ENCODE measurements at regions not wholly inside any gene's neighbourhood (a gene's known extent, or its start where the extent isn't known, plus 50 kb on each side); places are given as distances from the start of the nearest gene placed in this dataset.

GRCh38 chr2:38170733-38171132, 94.8 kb upstream of the CYP1B1 start:
- no peak for DNase-seq

DNA sequence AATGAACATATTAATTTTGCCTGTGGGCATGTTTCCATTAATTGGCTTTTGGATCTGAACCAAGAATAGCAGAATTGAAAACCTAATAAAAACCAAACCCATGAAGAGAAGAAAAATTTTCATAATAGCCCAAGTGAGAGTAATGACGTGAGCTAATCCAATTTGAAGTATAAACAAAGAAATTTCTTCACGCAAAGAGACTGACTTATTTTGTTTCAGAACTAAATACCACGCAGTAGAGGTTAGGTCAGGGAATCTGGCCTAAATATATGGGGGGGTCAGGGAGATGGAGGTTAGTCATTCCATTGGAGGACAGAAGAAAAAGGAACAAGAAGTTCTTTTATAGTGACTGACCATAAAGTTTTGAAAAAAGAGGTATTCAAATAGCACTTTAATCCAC, 94.1 kb upstream of the CYP1B1 start:
- no peak for DNase-seq

DNA sequence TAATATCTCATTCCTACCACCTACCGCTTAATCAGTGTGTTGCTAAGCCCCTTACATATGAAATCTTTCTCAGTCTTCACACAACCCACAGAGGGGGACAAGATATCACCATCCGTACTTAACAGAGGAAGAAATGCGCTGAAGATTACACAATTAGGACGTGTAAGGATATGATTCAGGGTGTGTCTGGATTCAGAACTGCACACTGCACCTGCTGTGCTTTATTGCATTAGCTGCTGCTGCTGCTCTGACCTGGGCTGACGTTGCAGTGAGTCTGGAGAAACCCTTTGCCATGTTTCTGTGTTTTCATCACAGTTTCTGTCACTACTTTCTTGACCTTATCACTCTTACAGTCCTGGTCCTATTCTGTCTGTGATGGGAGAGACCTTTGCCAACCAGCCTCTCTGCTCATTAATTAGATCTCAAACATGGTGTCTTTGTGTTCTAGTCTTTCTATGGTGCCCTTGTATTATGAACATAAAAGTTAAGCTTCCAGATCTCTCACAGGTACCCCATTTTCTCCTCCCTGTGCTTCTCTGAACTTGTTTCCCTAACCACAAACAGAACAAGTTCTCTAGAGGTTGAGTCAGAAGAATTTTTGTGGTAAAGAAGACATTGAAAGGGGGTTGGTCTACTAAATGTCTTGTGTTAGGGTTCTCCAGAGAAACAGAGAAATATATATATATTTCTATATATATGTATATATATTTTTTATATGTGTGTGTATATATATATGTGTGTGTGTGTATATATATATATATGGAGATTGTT, 92.9 kb upstream of the CYP1B1 start:
- DNase-seq = no peak

GRCh38 chr2:38167968-38168350, 92.0 kb upstream of the CYP1B1 start:
- no peak for DNase-seq

DNA sequence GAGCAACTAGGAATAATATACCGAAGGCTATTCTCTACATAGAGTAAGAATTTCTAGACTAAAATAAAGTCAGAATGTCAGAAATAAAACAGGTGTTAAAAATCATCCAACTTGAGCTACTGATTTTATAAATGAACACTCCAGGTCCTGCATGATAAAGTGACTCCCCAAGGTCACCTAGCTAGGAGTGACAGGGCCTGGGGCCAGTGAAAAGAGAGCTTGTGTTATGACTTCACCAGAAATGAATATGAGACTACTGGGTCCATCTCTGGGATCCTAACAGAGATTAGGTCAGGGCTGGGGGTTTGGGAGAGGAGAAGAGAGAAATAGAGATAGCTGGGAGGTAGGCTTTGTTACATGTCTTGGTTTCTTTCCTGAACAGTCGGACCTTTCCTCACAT, 89.7 kb upstream of the CYP1B1 start:
- no peak for DNase-seq

GRCh38 chr2:38164881-38165280, 88.9 kb upstream of the CYP1B1 start:
- DNase-seq = no peak

- no peak for DNase-seq
Observed at GRCh38 chr2:38163579-38163978, 87.6 kb upstream of the CYP1B1 start.

DNA sequence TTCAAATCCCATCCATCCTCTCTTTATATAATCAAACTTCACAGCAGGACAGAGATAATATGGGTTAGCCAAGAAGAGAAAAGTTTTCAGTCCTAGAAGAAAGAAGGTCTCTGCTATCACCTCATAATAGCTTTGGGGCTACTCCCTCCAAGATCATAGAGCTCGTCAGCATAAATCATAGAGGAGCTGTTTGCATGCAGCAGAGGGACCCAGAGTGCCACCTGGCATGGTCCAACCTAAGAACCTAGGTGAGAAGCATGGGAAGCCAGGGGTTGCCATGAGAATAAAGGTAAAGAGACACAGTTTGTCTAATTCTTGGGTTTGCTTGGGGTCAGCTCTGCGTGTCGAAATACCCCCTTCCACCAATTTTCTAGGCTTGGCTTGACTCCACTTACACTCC, 87.1 kb upstream of the CYP1B1 start:
- no peak for DNase-seq

DNA sequence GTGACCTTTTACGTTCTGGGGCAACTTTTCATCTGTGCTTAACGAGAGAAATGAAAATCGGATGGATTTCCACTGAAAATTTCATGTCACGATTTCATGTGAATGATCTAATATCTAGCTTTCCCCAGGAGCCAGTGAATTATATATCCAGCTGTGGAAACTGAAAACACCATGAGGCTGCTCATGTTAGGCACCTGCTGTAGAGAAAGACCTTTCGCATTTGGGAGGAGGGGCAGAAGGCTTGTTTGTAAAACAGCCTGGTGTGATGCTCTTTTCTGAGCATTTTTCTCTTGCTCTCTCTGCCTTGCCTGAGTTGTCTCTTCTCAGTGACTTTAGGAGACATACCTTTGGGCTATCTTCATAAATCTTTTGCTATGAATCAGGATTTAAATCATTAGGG, 84.6 kb upstream of the CYP1B1 start:
- no peak for DNase-seq

- no peak for DNase-seq
Observed at GRCh38 chr2:38159597-38159996, 83.6 kb upstream of the CYP1B1 start.

GRCh38 chr2:38159191-38159590, 83.2 kb upstream of the CYP1B1 start:
- DNase-seq = no peak

GRCh38 chr2:38158378-38159118, 82.6 kb upstream of the CYP1B1 start:
- no peak for DNase-seq

- DNase-seq = no peak
Observed at GRCh38 chr2:38156436-38156835, 80.5 kb upstream of the CYP1B1 start.

GRCh38 chr2:38155015-38155414, 79.1 kb upstream of the CYP1B1 start:
- no peak for DNase-seq

GRCh38 chr2:38154395-38154794, 78.4 kb upstream of the CYP1B1 start:
- DNase-seq = no peak

DNA sequence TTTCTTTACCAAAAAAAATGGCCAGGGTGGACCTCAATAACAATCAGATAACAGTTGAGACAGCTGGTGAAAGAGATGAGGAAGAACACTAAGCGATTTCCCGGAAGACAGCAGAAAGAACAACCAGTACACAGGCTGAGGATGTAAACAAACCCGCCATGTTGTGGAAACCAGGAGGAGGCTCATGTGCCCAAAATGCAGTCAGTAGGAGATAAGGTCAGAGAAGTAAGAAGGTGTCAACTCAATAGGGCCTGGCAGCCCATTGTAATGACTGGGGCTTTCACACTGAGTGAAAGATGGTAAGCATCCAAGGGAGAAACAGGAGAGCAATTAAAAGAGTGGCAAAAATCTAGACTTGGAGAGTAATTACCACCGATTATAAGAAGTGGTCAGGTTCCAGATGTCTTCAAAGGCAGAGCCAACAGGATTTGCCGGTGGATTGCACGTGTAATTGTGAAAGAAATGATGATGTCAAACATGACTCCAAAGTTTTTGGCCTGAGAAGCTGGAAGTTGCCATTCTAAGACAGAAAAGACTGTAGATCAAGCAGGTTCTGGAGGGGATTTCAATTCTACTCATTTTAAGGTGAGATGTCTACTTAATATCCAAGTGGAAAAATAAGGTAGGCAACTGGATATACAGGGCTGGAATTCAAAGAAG, 77.7 kb upstream of the CYP1B1 start:
- no peak for DNase-seq

- DNase-seq = no peak
Observed at GRCh38 chr2:38152913-38153312, 77.0 kb upstream of the CYP1B1 start.

- DNase-seq = no peak
Observed at GRCh38 chr2:38152035-38152434, 76.1 kb upstream of the CYP1B1 start.

- no peak for DNase-seq
Observed at GRCh38 chr2:38149531-38149930, 73.6 kb upstream of the CYP1B1 start.

DNA sequence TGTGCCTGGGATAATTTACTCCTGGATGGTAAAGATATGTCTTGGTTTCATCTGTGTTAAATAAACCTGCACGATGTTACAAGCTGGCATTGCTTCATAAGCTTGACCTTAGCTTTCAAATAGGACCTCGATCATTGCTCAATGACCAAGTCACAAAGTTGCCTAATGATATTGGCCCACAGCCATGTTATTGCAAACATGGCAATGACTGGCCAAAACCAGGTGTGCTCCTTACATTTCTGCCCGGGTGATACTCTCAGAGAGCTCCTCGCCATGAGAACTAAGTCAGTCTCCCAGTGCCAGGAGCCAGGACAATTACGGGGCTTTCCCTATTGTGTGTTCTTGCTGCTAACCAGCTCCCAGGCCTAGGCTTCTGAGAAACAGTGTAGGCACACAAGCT, 72.5 kb upstream of the CYP1B1 start:
- no peak for DNase-seq

- DNase-seq = no peak
Observed at GRCh38 chr2:38147333-38148121, 71.6 kb upstream of the CYP1B1 start.

DNA sequence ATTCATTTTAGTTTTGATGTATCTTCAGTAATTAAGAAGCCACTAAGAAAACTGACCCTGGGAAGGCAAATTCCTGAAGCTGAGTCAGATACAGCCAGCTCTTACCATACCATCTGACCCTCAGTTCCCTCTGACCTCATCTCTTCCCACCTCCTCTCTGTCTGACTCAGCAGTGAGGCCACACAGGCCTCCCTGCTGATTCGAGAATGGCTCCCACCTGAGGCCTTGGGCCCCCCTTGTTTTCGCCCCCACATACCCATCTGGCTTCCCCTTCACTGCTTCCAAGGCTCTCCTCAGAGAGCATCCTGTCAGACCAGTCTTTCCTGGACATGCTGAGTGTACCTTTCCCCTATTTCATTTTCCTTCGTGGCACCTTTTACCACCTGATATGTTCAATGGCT, 71.0 kb upstream of the CYP1B1 start:
- DNase-seq = no peak
